Right atrium auricular region (tissue), 2 donors: ENCODE measurements at regions not wholly inside any gene's neighbourhood (a gene's known extent, or its start where the extent isn't known, plus 50 kb on each side); places are given as distances from the start of the nearest gene placed in this dataset.
"Not testable (repeated sequence)": the region's sequence is repeated elsewhere in the genome, so short reads cannot be mapped to it uniquely, and the experiment has no call there.

Source experiments
- DNase-seq: peaks from one replicate; pipeline ENCODE4 v3.0.0-alpha.2; 2019; ENCODE audit warnings: low spot score
- H3K27ac ChIP-seq, 2 donors: fragments of 200-600 bp; sonication (generic); 1 replicate in 1 of 2; 2 replicates in 1 of 2; pipeline ENCODE4 v1.5.1; 2016 to 2019
- H3K27me3 ChIP-seq, 2 donors: fragments of 200-600 bp; sonication (generic); one replicate each; pipeline versions ENCODE4 v1.5.1 to v1.6.0; 2017 to 2019
- H3K36me3 ChIP-seq: fragments of 200-600 bp; sonication (generic); one replicate; pipeline ENCODE4 v1.5.1; 2016
- H3K4me1 ChIP-seq, 2 donors: fragments of 200-600 bp; sonication (generic); one replicate each; pipeline versions ENCODE4 v1.5.1 to v1.6.0; 2017 to 2019
- H3K4me3 ChIP-seq, 2 donors: fragments of 200-600 bp; sonication (generic); 1 replicate in 1 of 2; 2 replicates in 1 of 2; pipeline ENCODE4 v1.5.1; 2017 to 2019; ENCODE audit warnings: mild to moderate bottlenecking in 1 of 2, moderate library complexity in 1 of 2
- H3K9me3 ChIP-seq, 2 donors: fragments of 200-600 bp; sonication (generic); one replicate each; pipeline ENCODE4 v1.5.1; 2019
- CTCF ChIP-seq, 2 donors: fragments of 200-600 bp; sonication (generic); IDR thresholded peaks; one replicate each; pipeline ENCODE4 v1.5.1; 2019; ENCODE audit warnings: antibody characterized with exemption in 2 of 2

GRCh38 chr4:131721883-131722282 is 1427.2 kb upstream of the PCDH10 start:
- no peak overlapping the region for H3K4me3 ChIP-seq
- TF ChIP-seq CTCF (IDR thresholded peaks at IDR 0.05), result no peak
- H3K36me3 ChIP-seq, result no peaks in the 10 kb centered on the region
- no peak for DNase-seq
- no peaks in the 10 kb centered on the region for H3K27me3 ChIP-seq
- H3K4me1 ChIP-seq, result no peaks in the 10 kb centered on the region
- no peaks in the 10 kb centered on the region for H3K9me3 ChIP-seq
- H3K27ac ChIP-seq, result no peak overlapping the region

- not testable (repeated sequence) for DNase-seq, H3K27me3 ChIP-seq, H3K27ac ChIP-seq, H3K9me3 ChIP-seq, H3K4me1 ChIP-seq, H3K36me3 ChIP-seq, H3K4me3 ChIP-seq
Observed at GRCh38 chr4:131723069-131723468, 1426.0 kb upstream of the PCDH10 start.

- H3K4me3 ChIP-seq, result not testable (repeated sequence)
Observed at GRCh38 chr4:131724847-131725246, 1424.2 kb upstream of the PCDH10 start.

GRCh38 chr4:131725521-131725920 is 1423.6 kb upstream of the PCDH10 start:
- H3K27me3 ChIP-seq, DNase-seq, H3K4me1 ChIP-seq, H3K27ac ChIP-seq, H3K36me3 ChIP-seq, H3K9me3 ChIP-seq, H3K4me3 ChIP-seq: not testable (repeated sequence)

More at GRCh38 chr4:131724847-131725246, 1424.2 kb upstream of the PCDH10 start:
- H3K27me3 ChIP-seq, H3K27ac ChIP-seq, DNase-seq, H3K9me3 ChIP-seq, H3K4me1 ChIP-seq, H3K36me3 ChIP-seq: not testable (repeated sequence)

- H3K27ac ChIP-seq, H3K36me3 ChIP-seq, H3K27me3 ChIP-seq, H3K4me3 ChIP-seq, H3K9me3 ChIP-seq, H3K4me1 ChIP-seq, DNase-seq: not testable (repeated sequence)
Observed at GRCh38 chr4:131726940-131727339, 1422.2 kb upstream of the PCDH10 start.

GRCh38 chr4:131727418-131727817 is 1421.7 kb upstream of the PCDH10 start:
- not testable (repeated sequence) for H3K4me1 ChIP-seq, DNase-seq, H3K27me3 ChIP-seq, H3K9me3 ChIP-seq, H3K36me3 ChIP-seq, H3K27ac ChIP-seq, H3K4me3 ChIP-seq

GRCh38 chr4:131729205-131729604 is 1419.9 kb upstream of the PCDH10 start:
- not testable (repeated sequence) for DNase-seq, H3K4me3 ChIP-seq, H3K9me3 ChIP-seq, H3K27me3 ChIP-seq, H3K36me3 ChIP-seq, H3K27ac ChIP-seq, H3K4me1 ChIP-seq

GRCh38 chr4:131729716-131730398 is 1419.2 kb upstream of the PCDH10 start:
- not testable (repeated sequence) for H3K36me3 ChIP-seq, H3K9me3 ChIP-seq, H3K27me3 ChIP-seq, DNase-seq, H3K4me1 ChIP-seq, H3K4me3 ChIP-seq, H3K27ac ChIP-seq

- not testable (repeated sequence) for H3K27ac ChIP-seq, H3K4me1 ChIP-seq, H3K4me3 ChIP-seq, H3K9me3 ChIP-seq, DNase-seq, H3K36me3 ChIP-seq, H3K27me3 ChIP-seq
Observed at GRCh38 chr4:131730574-131730973, 1418.5 kb upstream of the PCDH10 start.

- H3K27ac ChIP-seq, DNase-seq, H3K27me3 ChIP-seq, H3K4me1 ChIP-seq, H3K4me3 ChIP-seq, H3K9me3 ChIP-seq, H3K36me3 ChIP-seq: not testable (repeated sequence)
Observed at GRCh38 chr4:131732034-131732630, 1417.0 kb upstream of the PCDH10 start.

- not testable (repeated sequence) for H3K4me3 ChIP-seq, H3K27me3 ChIP-seq, H3K27ac ChIP-seq, DNase-seq, H3K4me1 ChIP-seq, H3K9me3 ChIP-seq, H3K36me3 ChIP-seq
Observed at GRCh38 chr4:131734321-131734720, 1414.8 kb upstream of the PCDH10 start.

- not testable (repeated sequence) for H3K36me3 ChIP-seq, H3K4me1 ChIP-seq, H3K4me3 ChIP-seq, DNase-seq, H3K9me3 ChIP-seq, H3K27ac ChIP-seq, H3K27me3 ChIP-seq
Observed at GRCh38 chr4:131734851-131735385, 1414.2 kb upstream of the PCDH10 start.

GRCh38 chr4:131738991-131739390 is 1410.1 kb upstream of the PCDH10 start:
- not testable (repeated sequence) for H3K27me3 ChIP-seq, H3K27ac ChIP-seq, DNase-seq, H3K36me3 ChIP-seq, H3K4me3 ChIP-seq, H3K4me1 ChIP-seq, H3K9me3 ChIP-seq

- not testable (repeated sequence) for H3K27ac ChIP-seq
Observed at GRCh38 chr4:131741836-131742235, 1407.3 kb upstream of the PCDH10 start.

More at GRCh38 chr4:131741836-131742235, 1407.3 kb upstream of the PCDH10 start:
- DNase-seq, H3K36me3 ChIP-seq, H3K9me3 ChIP-seq, H3K4me3 ChIP-seq, H3K4me1 ChIP-seq, H3K27me3 ChIP-seq: not testable (repeated sequence)
